Caco-2 (cell line): ENCODE measurements at regions not wholly inside any gene's neighbourhood (a gene's known extent, or its start where the extent isn't known, plus 50 kb on each side); places are given as distances from the start of the nearest gene placed in this dataset.

Source experiments
- BruUV-seq: library from RNA; stranded (reverse); fragments of 400-500 nt; replicated peaks from 2 replicates; lab custom pipeline; 2021; lab: Mats Ljungman, UMichigan
- CTCF ChIA-PET: fragments of 300-600 bp; sonication (Branson Sonifier 250); formaldehyde crosslinking; loops from one replicate; lab custom pipeline; 2022; ENCODE audit warnings: antibody characterized with exemption; lab: Charles Lee
- POLR2A ChIA-PET: fragments of 300-600 bp; sonication (Branson Sonifier 250); formaldehyde crosslinking; loops from one replicate; lab custom pipeline; 2022; ENCODE audit warnings: antibody characterized with exemption; lab: Charles Lee
- DNase-seq, 2 experiments: peaks; one replicate each; pipeline versions ENCODE4 v3.0.0 to v3.0.0-alpha.2; 2020 to 2022
- H3K27me3 ChIP-seq: replicated peaks from 2 replicates; pipeline ENCODE4 v1.6.0; 2011; ENCODE audit warnings: low read length; ENCODE audit not compliant: control insufficient read depth, insufficient read depth
- H3K36me3 ChIP-seq: 2 replicates; pipeline ENCODE4 v1.5.1; 2011; ENCODE audit warnings: low read length; ENCODE audit not compliant: control insufficient read depth, insufficient read depth
- H3K4me1 ChIP-seq: fragments of 250-450 bp; sonication (Bioruptor Pico); 2 replicates; pipeline ENCODE4 v1.5.1; 2020; ENCODE audit warnings: mild to moderate bottlenecking
- H3K4me3 ChIP-seq: 2 replicates; pipeline ENCODE4 v1.5.1; 2011; ENCODE audit warnings: low read depth, mild to moderate bottlenecking, control low read depth, low read length
- H3K9me3 ChIP-seq: fragments of 250-450 bp; sonication (Bioruptor Pico); 2 replicates; pipeline ENCODE4 v1.5.1; 2020; ENCODE audit warnings: mild to moderate bottlenecking, moderate library complexity
- H3K27ac Mint-ChIP-seq: one replicate; pipeline ENCODE4 v1.8.0; 2022; ENCODE audit warnings: mixed read lengths; ENCODE audit not compliant: unreplicated experiment
- H3K27me3 Mint-ChIP-seq: one replicate; pipeline ENCODE4 v1.8.0; 2022; ENCODE audit warnings: mixed read lengths; ENCODE audit not compliant: insufficient read depth, unreplicated experiment
- H3K36me3 Mint-ChIP-seq: one replicate; pipeline ENCODE4 v1.8.0; 2022; ENCODE audit warnings: mild to moderate bottlenecking, mixed read lengths; ENCODE audit not compliant: insufficient read depth, unreplicated experiment
- H3K4me1 Mint-ChIP-seq: one replicate; pipeline ENCODE4 v1.8.0; 2022; ENCODE audit warnings: low read depth, mixed read lengths; ENCODE audit not compliant: unreplicated experiment
- H3K4me3 Mint-ChIP-seq: one replicate; pipeline ENCODE4 v1.8.0; 2022; ENCODE audit warnings: mild to moderate bottlenecking, moderate library complexity, mixed read lengths; ENCODE audit not compliant: unreplicated experiment
- H3K9me3 Mint-ChIP-seq: one replicate; pipeline ENCODE4 v1.8.0; 2022; ENCODE audit warnings: mixed read lengths; ENCODE audit not compliant: unreplicated experiment
- CTCF ChIP-seq, 2 experiments: fragments of 200-600 bp in 1 of 2; IDR thresholded peaks; 1 replicate in 1 of 2; 2 replicates in 1 of 2; pipeline versions ENCODE4 v1.5.1 to v1.8.0; 2011 to 2022; ENCODE audit warnings: antibody characterized with exemption in 1 of 2, control low read depth in 1 of 2, inconsistent platforms in 1 of 2, low read depth in 1 of 2, low read length in 1 of 2, mild to moderate bottlenecking in 1 of 2, moderate library complexity in 1 of 2; ENCODE audit not compliant: insufficient read depth in 1 of 2, severe bottlenecking in 1 of 2, unreplicated experiment in 1 of 2
- intact Hi-C: fragments of 100-400 bp; cut with micrococcal nuclease; formaldehyde crosslinking; loops from one replicate; pipeline ENCODE4 v1.10.0; 2022; ENCODE audit not compliant: unreplicated experiment

DNA sequence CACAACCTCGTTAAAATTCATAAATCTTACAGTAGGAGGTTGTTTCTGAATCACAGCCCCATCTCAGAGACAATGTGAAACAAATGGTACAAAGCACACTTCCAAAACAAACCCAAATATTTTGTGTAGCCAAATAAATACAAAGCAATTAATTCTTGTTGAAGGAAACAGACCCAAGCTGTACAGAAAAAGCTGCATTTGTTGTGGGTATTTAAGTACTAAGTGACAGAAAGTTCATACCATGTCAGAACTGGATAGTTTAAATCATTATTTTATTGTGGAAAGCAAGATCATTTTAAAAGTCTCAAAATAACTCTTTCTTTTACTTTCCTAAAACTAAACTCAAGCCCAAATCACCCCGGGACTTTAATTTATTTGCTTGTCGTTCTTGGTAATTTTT lies 570.7 kb downstream of the ELAVL2 start:
- TF ChIP-seq CTCF (IDR thresholded peaks at IDR 0.05; ENCODE audit: insufficient read depth in 1 of 2, low read depth in 1 of 2, low read length in 1 of 2, severe bottlenecking in 1 of 2, unreplicated experiment in 1 of 2), result no peak
- H3K4me3 Mint-ChIP-seq, result no peak overlapping the region
- H3K4me1 Mint-ChIP-seq, result no peaks in the 10 kb centered on the region
- no peaks in the 10 kb centered on the region for H3K9me3 Mint-ChIP-seq
- CTCF ChIA-PET, result no interaction called here
- BruUV-seq, result no TSS peak
- no peaks in the 10 kb centered on the region for H3K36me3 Mint-ChIP-seq
- H3K27ac Mint-ChIP-seq, result no peak overlapping the region
- intact Hi-C loops, result no loop called here
- no peak overlapping the region for H3K4me3 ChIP-seq
- no peaks in the 10 kb centered on the region for H3K27me3 Mint-ChIP-seq
- POLR2A ChIA-PET, result no interaction called here
- DNase-seq, result no peak
- no peaks in the 10 kb centered on the region for H3K4me1 ChIP-seq
- H3K27me3 ChIP-seq, result no peaks in the 10 kb centered on the region
- no peaks in the 10 kb centered on the region for H3K36me3 ChIP-seq
- no peaks in the 10 kb centered on the region for H3K9me3 ChIP-seq

DNA sequence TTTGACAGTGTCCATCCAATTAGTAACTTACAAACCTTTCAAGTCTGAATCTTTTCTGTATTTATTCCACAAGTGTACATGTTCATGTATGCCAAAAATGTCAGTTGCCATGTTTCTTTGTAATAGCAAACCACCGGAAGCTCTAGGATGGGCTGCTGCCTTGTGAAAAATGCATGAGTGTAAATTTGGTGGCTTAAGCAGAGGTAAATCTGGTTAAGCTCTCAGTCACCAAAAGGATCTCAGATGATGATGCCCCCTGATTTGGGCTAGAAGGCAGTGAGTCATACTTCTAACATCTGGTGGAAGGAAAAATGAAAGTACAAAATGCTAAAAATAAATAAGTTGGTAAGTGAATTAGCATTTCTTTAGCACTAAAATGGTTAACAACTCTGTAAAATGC lies 567.5 kb downstream of the ELAVL2 start:
- Mint-ChIP-seq H3K27me3 (no peaks in the 10 kb centered on the region), H3K36me3 (no peaks in the 10 kb centered on the region), H3K4me1 (no peaks in the 10 kb centered on the region), H3K27ac (no peak overlapping the region), H3K4me3 (no peak overlapping the region), H3K9me3 (no peaks in the 10 kb centered on the region)
- H3K4me1 ChIP-seq, result no peaks in the 10 kb centered on the region
- H3K4me3 ChIP-seq, result no peak overlapping the region
- H3K27me3 ChIP-seq, result no peaks in the 10 kb centered on the region
- intact Hi-C loops, result no loop called here
- no TSS peak for BruUV-seq
- H3K9me3 ChIP-seq, result no peaks in the 10 kb centered on the region
- TF ChIP-seq CTCF (IDR thresholded peaks at IDR 0.05; ENCODE audit: insufficient read depth in 1 of 2, low read depth in 1 of 2, low read length in 1 of 2, severe bottlenecking in 1 of 2, unreplicated experiment in 1 of 2), result no peak
- CTCF ChIA-PET, result no interaction called here
- POLR2A ChIA-PET, result no interaction called here
- DNase-seq, result no peak
- H3K36me3 ChIP-seq, result no peaks in the 10 kb centered on the region

- intact Hi-C loops, result no loop called here
- H3K9me3 Mint-ChIP-seq, result no peaks in the 10 kb centered on the region
- no peaks in the 10 kb centered on the region for H3K27me3 ChIP-seq
Measured at GRCh38 chr9:23278561-23278960, 547.5 kb downstream of the ELAVL2 start.

More at GRCh38 chr9:23278561-23278960, 547.5 kb downstream of the ELAVL2 start:
- H3K36me3 ChIP-seq, result no peaks in the 10 kb centered on the region
- CTCF ChIA-PET, result no interaction called here
- Mint-ChIP-seq H3K27ac (no peak overlapping the region), H3K4me3 (no peak overlapping the region), H3K27me3 (no peaks in the 10 kb centered on the region), H3K4me1 (no peaks in the 10 kb centered on the region), H3K36me3 (no peaks in the 10 kb centered on the region)
- no TSS peak for BruUV-seq
- no peak overlapping the region for H3K4me3 ChIP-seq
- no peaks in the 10 kb centered on the region for H3K4me1 ChIP-seq
- DNase-seq, result no peak
- no peaks in the 10 kb centered on the region for H3K9me3 ChIP-seq
- no peak for TF ChIP-seq CTCF (IDR thresholded peaks at IDR 0.05; ENCODE audit: insufficient read depth in 1 of 2, low read depth in 1 of 2, low read length in 1 of 2, severe bottlenecking in 1 of 2, unreplicated experiment in 1 of 2)
- POLR2A ChIA-PET, result no interaction called here
